Endothelial cell of umbilical vein (primary cell): ENCODE measurements at regions not wholly inside any gene's neighbourhood (a gene's known extent, or its start where the extent isn't known, plus 50 kb on each side); places are given as distances from the start of the nearest gene placed in this dataset.

ENCODE experiments used
- BruUV-seq: library from RNA; stranded (reverse); fragments of 400-500 nt; replicated peaks from 2 replicates; lab custom pipeline; 2021; lab: Mats Ljungman, UMichigan
- CTCF ChIA-PET: fragments of 300-600, 350-600 bp; sonication (Branson Sonifier 250); formaldehyde crosslinking; loops from one replicate; lab custom pipeline; 2021; ENCODE audit warnings: antibody characterized with exemption, inconsistent platforms; lab: Charles Lee
- POLR2A ChIA-PET: fragments of 300-600, 350-600 bp; sonication (Branson Sonifier 250); formaldehyde crosslinking; loops from one replicate; lab custom pipeline; 2021; ENCODE audit warnings: antibody characterized with exemption, inconsistent platforms; lab: Charles Lee
- DNase-seq: peaks from one replicate; pipeline ENCODE4 v3.0.0-alpha.2; 2011; ENCODE audit warnings: low read depth, low spot score
- FAIRE-seq: peaks from 2 replicates; lab custom pipeline; 2011; peaks lifted over from hg19 to GRCh38; lab: Jason Lieb, UNC
- H2AFZ ChIP-seq: 2 replicates; pipeline ENCODE4 v1.6.0; 2012; ENCODE audit warnings: low read depth, low read length, control low read depth, inconsistent platforms
- H3K27ac ChIP-seq: 2 replicates; pipeline ENCODE4 v1.5.1; 2011; ENCODE audit warnings: low read depth, mild to moderate bottlenecking, control low read depth, low read length, moderate library complexity; ENCODE audit not compliant: insufficient read depth
- H3K27me3 ChIP-seq, 2 experiments: 2 replicates each; pipeline versions ENCODE4 v1.6.0 to v1.6.1; 2011; ENCODE audit warnings: low read length in 2 of 2, mixed read lengths in 1 of 2; ENCODE audit not compliant: control insufficient read depth in 2 of 2, insufficient read depth in 2 of 2
- H3K36me3 ChIP-seq, 2 experiments: 2 replicates in 1 of 2; 3 replicates in 1 of 2; pipeline ENCODE4 v1.5.1; 2011; ENCODE audit warnings: low read length in 2 of 2, mild to moderate bottlenecking in 1 of 2, moderate library complexity in 1 of 2; ENCODE audit not compliant: control insufficient read depth in 2 of 2, insufficient read depth in 2 of 2; ENCODE audit errors: extremely low read depth in 1 of 2
- H3K4me1 ChIP-seq: 3 replicates; pipeline ENCODE4 v1.5.1; 2011; ENCODE audit warnings: mild to moderate bottlenecking, low read length; ENCODE audit not compliant: control insufficient read depth, insufficient read depth; ENCODE audit errors: extremely low read depth
- H3K4me2 ChIP-seq: 2 replicates; pipeline ENCODE4 v1.6.1; 2011; ENCODE audit warnings: low read length, control low read depth, mixed read lengths; ENCODE audit not compliant: insufficient read depth
- H3K4me3 ChIP-seq, 3 experiments: fragments of 200-600 bp in 1 of 3; sonication (generic), shearing (Covaris generic) in 1 of 3; replicated peaks in 1 of 3; 2 replicates each; pipeline ENCODE4 v1.5.1; 2011 to 2016; ENCODE audit warnings: control low read depth in 3 of 3, low read length in 3 of 3, mild to moderate bottlenecking in 2 of 3, inconsistent platforms in 1 of 3, low read depth in 1 of 3, moderate library complexity in 1 of 3; ENCODE audit not compliant: insufficient read depth in 1 of 3
- H3K79me2 ChIP-seq: 2 replicates; pipeline ENCODE4 v1.6.0; 2012; ENCODE audit warnings: low read length, inconsistent platforms; ENCODE audit not compliant: control insufficient read depth, insufficient read depth
- H3K9ac ChIP-seq: replicated peaks from 2 replicates; pipeline ENCODE3; 2011; ENCODE audit warnings: low read length, control low read depth; ENCODE audit not compliant: insufficient read depth; ENCODE audit errors: extremely low read depth
- H3K9me1 ChIP-seq: replicated peaks from 3 replicates; pipeline ENCODE4 v1.6.0; 2011; ENCODE audit warnings: mild to moderate bottlenecking, low read length; ENCODE audit not compliant: control insufficient read depth, insufficient read depth; ENCODE audit errors: extremely low read depth
- H3K9me3 ChIP-seq: replicated peaks from 2 replicates; pipeline ENCODE4 v1.5.1; 2012; ENCODE audit warnings: low read length, inconsistent platforms; ENCODE audit not compliant: control insufficient read depth, insufficient read depth
- H4K20me1 ChIP-seq: replicated peaks from 2 replicates; pipeline ENCODE3; 2011; ENCODE audit warnings: mild to moderate bottlenecking, low read length; ENCODE audit not compliant: control insufficient read depth, insufficient read depth; ENCODE audit errors: extremely low read depth
- EZH2 ChIP-seq: IDR thresholded peaks from 2 replicates; pipeline ENCODE4 v1.6.1; 2012; ENCODE audit warnings: borderline replicate concordance, low read depth, mild to moderate bottlenecking, moderate library complexity, low read length, inconsistent platforms; ENCODE audit not compliant: severe bottlenecking
- FOS ChIP-seq: IDR thresholded peaks from 2 replicates; pipeline ENCODE4 v1.6.1; 2011; ENCODE audit warnings: mild to moderate bottlenecking, low read length, moderate library complexity, borderline replicate concordance; ENCODE audit not compliant: insufficient read depth
- GATA2 ChIP-seq: IDR thresholded peaks from 2 replicates; pipeline ENCODE4 v1.7.0; 2011; ENCODE audit warnings: low read depth, mild to moderate bottlenecking, moderate library complexity, mixed read lengths, low read length; ENCODE audit not compliant: insufficient read length, insufficient read depth
- JUN ChIP-seq: IDR thresholded peaks from 2 replicates; pipeline ENCODE4 v1.6.1; 2011; ENCODE audit warnings: borderline replicate concordance, low read depth; ENCODE audit not compliant: insufficient read length, insufficient read depth
- MYC ChIP-seq: IDR thresholded peaks from one replicate; pipeline ENCODE4 v1.6.1; 2011; ENCODE audit warnings: mild to moderate bottlenecking, low read depth, low read length
- POLR2A ChIP-seq: IDR thresholded peaks from 2 replicates; pipeline ENCODE4 v1.6.1; 2012; ENCODE audit warnings: low read depth, mild to moderate bottlenecking, control low read depth, low read length
- POLR2AphosphoS5 ChIP-seq: IDR thresholded peaks from 2 replicates; pipeline ENCODE4 v1.6.1; 2012; ENCODE audit warnings: low read depth, mild to moderate bottlenecking, control low read depth, low read length, moderate library complexity; ENCODE audit not compliant: insufficient read depth
- dilution Hi-C: fragments of 300-500 bp; cut with MboI; formaldehyde crosslinking; loops from one replicate; pipeline ENCODE4 v1.15.0; 2019; ENCODE audit warnings: low sequenced_read_pairs; ENCODE audit not compliant: extremely low pct_ligation_motif_present
- intact Hi-C: fragments of 100-400 bp; cut with micrococcal nuclease; formaldehyde crosslinking; loops from one replicate; pipeline ENCODE4 v1.10.0; 2022
- TF ChIP-seq, protein P1 (sequence below): IDR thresholded peaks from 2 replicates; pipeline ENCODE4 v1.6.1; 2011; ENCODE audit not compliant: insufficient read depth, insufficient read length
- TF ChIP-seq, protein P2 (sequence below), 2 donors: IDR thresholded peaks; 1 replicate in 1 of 2; 2 replicates in 1 of 2; pipeline ENCODE4 v1.5.1; 2011; ENCODE audit warnings: low read length in 2 of 2, mild to moderate bottlenecking in 2 of 2, moderate library complexity in 2 of 2, control low read depth in 1 of 2, inconsistent platforms in 1 of 2, low read depth in 1 of 2; ENCODE audit not compliant: insufficient read depth in 1 of 2; ENCODE audit errors: extremely low read depth in 1 of 2

- intact Hi-C loops: no loop called here
- FAIRE-seq: no peak
- BruUV-seq: no TSS peak
- Histone ChIP-seq H3K9me3 (no peaks in the 10 kb centered on the region), H3K36me3 (no peaks in the 10 kb centered on the region), H2AFZ (no peak overlapping the region), H3K79me2 (no peaks in the 10 kb centered on the region), H3K4me1 (no peaks in the 10 kb centered on the region), H3K27me3 (no peaks in the 10 kb centered on the region), H3K9ac (no peak overlapping the region), H3K27ac (no peak overlapping the region), H3K4me2 (no peak overlapping the region), H3K4me3 (no peak overlapping the region), H4K20me1 (no peaks in the 10 kb centered on the region), H3K9me1 (no peaks in the 10 kb centered on the region)
- CTCF ChIA-PET: no interaction called here
- TF ChIP-seq, protein P1, sequence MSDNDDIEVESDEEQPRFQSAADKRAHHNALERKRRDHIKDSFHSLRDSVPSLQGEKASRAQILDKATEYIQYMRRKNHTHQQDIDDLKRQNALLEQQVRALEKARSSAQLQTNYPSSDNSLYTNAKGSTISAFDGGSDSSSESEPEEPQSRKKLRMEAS: no peak
- TF ChIP-seq POLR2AphosphoS5 (no peak), MYC (no peak), POLR2A (no peak), EZH2 (no peak), JUN (no peak), FOS (no peak), GATA2 (no peak)
- TF ChIP-seq, protein P2, sequence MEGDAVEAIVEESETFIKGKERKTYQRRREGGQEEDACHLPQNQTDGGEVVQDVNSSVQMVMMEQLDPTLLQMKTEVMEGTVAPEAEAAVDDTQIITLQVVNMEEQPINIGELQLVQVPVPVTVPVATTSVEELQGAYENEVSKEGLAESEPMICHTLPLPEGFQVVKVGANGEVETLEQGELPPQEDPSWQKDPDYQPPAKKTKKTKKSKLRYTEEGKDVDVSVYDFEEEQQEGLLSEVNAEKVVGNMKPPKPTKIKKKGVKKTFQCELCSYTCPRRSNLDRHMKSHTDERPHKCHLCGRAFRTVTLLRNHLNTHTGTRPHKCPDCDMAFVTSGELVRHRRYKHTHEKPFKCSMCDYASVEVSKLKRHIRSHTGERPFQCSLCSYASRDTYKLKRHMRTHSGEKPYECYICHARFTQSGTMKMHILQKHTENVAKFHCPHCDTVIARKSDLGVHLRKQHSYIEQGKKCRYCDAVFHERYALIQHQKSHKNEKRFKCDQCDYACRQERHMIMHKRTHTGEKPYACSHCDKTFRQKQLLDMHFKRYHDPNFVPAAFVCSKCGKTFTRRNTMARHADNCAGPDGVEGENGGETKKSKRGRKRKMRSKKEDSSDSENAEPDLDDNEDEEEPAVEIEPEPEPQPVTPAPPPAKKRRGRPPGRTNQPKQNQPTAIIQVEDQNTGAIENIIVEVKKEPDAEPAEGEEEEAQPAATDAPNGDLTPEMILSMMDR (IDR thresholded peaks at IDR 0.05; ENCODE audit: extremely low read depth in 1 of 2, insufficient read depth in 1 of 2, low read depth in 1 of 2, low read length in 2 of 2): no peak
- dilution Hi-C loops: no loop called here
- POLR2A ChIA-PET: no interaction called here
- no peak for DNase-seq
Measured at GRCh38 chr4:91812319-91812718, 491.4 kb upstream of the GRID2 start.
